Natural killer cell treated with Interleukin-12 subunit alpha and Interleukin-12 subunit beta and Interleukin-15 and Interleukin-18, amount 100 ng/mL, for 72 hours (primary cell): ENCODE measurements at regions not wholly inside any gene's neighbourhood (a gene's known extent, or its start where the extent isn't known, plus 50 kb on each side); places are given as distances from the start of the nearest gene placed in this dataset.
"Not testable (repeated sequence)": the region's sequence is repeated elsewhere in the genome, so short reads cannot be mapped to it uniquely, and the experiment has no call there.

Source experiments
- ATAC-seq, 2 donors: fragments of 150-1000 bp; cut with Tn5 transposase in 1 of 2; sonication (Bioruptor Pico), chemical (Tn5 transposase) in 1 of 2; 2 replicates each; pipeline ENCODE4 v1.10.0; 2021
- DNase-seq: peaks from one replicate; pipeline ENCODE4 v3.0.0; 2022; ENCODE audit warnings: low spot score
- H3K27ac Mint-ChIP-seq, 2 donors: 1 replicate in 1 of 2; 2 replicates in 1 of 2; pipeline ENCODE4 v1.8.0; 2022; ENCODE audit warnings: mixed read lengths in 2 of 2, mild to moderate bottlenecking in 1 of 2, moderate library complexity in 1 of 2
- H3K27me3 Mint-ChIP-seq, 2 donors: 1 replicate in 1 of 2; 2 replicates in 1 of 2; pipeline ENCODE4 v1.8.0; 2022; ENCODE audit warnings: mixed read lengths in 2 of 2
- H3K36me3 Mint-ChIP-seq: one replicate; pipeline ENCODE4 v1.8.0; 2022; ENCODE audit warnings: mixed read lengths
- H3K4me1 Mint-ChIP-seq, 2 donors: 1 replicate in 1 of 2; 2 replicates in 1 of 2; pipeline ENCODE4 v1.8.0; 2022; ENCODE audit warnings: low read depth in 2 of 2, mixed read lengths in 2 of 2, mild to moderate bottlenecking in 1 of 2
- H3K4me3 Mint-ChIP-seq: one replicate; pipeline ENCODE4 v1.8.0; 2022; ENCODE audit warnings: mixed read lengths
- H3K9me3 Mint-ChIP-seq: 2 replicates; pipeline ENCODE4 v1.8.0; 2022; ENCODE audit warnings: mixed read lengths

GRCh38 chr5:17058438-17058837 is 122.3 kb upstream of the MYO10 start:
- ATAC-seq (no peak), DNase-seq (no peak)
- H3K27ac Mint-ChIP-seq = no peak overlapping the region
- no peaks in the 10 kb centered on the region for H3K4me1 Mint-ChIP-seq
- no peaks in the 10 kb centered on the region for H3K36me3 Mint-ChIP-seq
- no peak overlapping the region for H3K4me3 Mint-ChIP-seq
- no peaks in the 10 kb centered on the region for H3K27me3 Mint-ChIP-seq
- H3K9me3 Mint-ChIP-seq = peaks cover 3% of the 10 kb centered on the region

GRCh38 chr5:17061973-17062470 is 125.9 kb upstream of the MYO10 start:
- Mint-ChIP-seq H3K27me3 (no peaks in the 10 kb centered on the region), H3K36me3 (no peaks in the 10 kb centered on the region), H3K9me3 (peaks cover 3% of the 10 kb centered on the region), H3K4me1 (no peaks in the 10 kb centered on the region), H3K4me3 (no peak overlapping the region), H3K27ac (no peak overlapping the region)
- ATAC-seq = peak in 1 of 2 donors; percentile 32
- no peak for DNase-seq

GRCh38 chr5:17062741-17063140 is 126.7 kb upstream of the MYO10 start:
- not testable (repeated sequence) for H3K4me3 Mint-ChIP-seq, H3K27me3 Mint-ChIP-seq, H3K4me1 Mint-ChIP-seq, DNase-seq, ATAC-seq, H3K27ac Mint-ChIP-seq, H3K9me3 Mint-ChIP-seq, H3K36me3 Mint-ChIP-seq

- Mint-ChIP-seq H3K9me3 (peaks cover 3% of the 10 kb centered on the region), H3K27me3 (no peaks in the 10 kb centered on the region), H3K36me3 (no peaks in the 10 kb centered on the region), H3K4me1 (no peaks in the 10 kb centered on the region), H3K4me3 (no peak overlapping the region), H3K27ac (no peak overlapping the region)
- no peak for ATAC-seq
- no peak for DNase-seq
Measured at GRCh38 chr5:17064241-17064640, 128.2 kb upstream of the MYO10 start.

GRCh38 chr5:17065458-17065857 is 129.4 kb upstream of the MYO10 start:
- H3K27me3 Mint-ChIP-seq = no peaks in the 10 kb centered on the region
- H3K4me1 Mint-ChIP-seq = no peaks in the 10 kb centered on the region
- H3K27ac Mint-ChIP-seq = no peak overlapping the region
- DNase-seq (no peak), ATAC-seq (no peak)
- no peaks in the 10 kb centered on the region for H3K36me3 Mint-ChIP-seq
- H3K4me3 Mint-ChIP-seq = no peak overlapping the region
- H3K9me3 Mint-ChIP-seq = peaks cover 3% of the 10 kb centered on the region

GRCh38 chr5:17066026-17066425 is 129.9 kb upstream of the MYO10 start:
- ATAC-seq, H3K27ac Mint-ChIP-seq, H3K9me3 Mint-ChIP-seq, DNase-seq, H3K36me3 Mint-ChIP-seq, H3K4me1 Mint-ChIP-seq, H3K27me3 Mint-ChIP-seq, H3K4me3 Mint-ChIP-seq: not testable (repeated sequence)

GRCh38 chr5:17067657-17068392 is 131.7 kb upstream of the MYO10 start:
- no peaks in the 10 kb centered on the region for H3K27me3 Mint-ChIP-seq
- H3K9me3 Mint-ChIP-seq = peaks cover 3% of the 10 kb centered on the region
- no peaks in the 10 kb centered on the region for H3K36me3 Mint-ChIP-seq
- no peak overlapping the region for H3K27ac Mint-ChIP-seq
- no peaks in the 10 kb centered on the region for H3K4me1 Mint-ChIP-seq
- DNase-seq = no peak
- no peak for ATAC-seq
- H3K4me3 Mint-ChIP-seq = no peak overlapping the region

GRCh38 chr5:17069995-17070511 is 134.0 kb upstream of the MYO10 start:
- no peaks in the 10 kb centered on the region for H3K27me3 Mint-ChIP-seq
- H3K36me3 Mint-ChIP-seq = no peaks in the 10 kb centered on the region
- ATAC-seq (no peak), DNase-seq (no peak)
- no peaks in the 10 kb centered on the region for H3K4me1 Mint-ChIP-seq
- no peak overlapping the region for H3K4me3 Mint-ChIP-seq
- H3K9me3 Mint-ChIP-seq = peaks cover 6% of the 10 kb centered on the region
- H3K27ac Mint-ChIP-seq = no peak overlapping the region

- H3K27ac Mint-ChIP-seq = no peak overlapping the region
Measured at GRCh38 chr5:17070647-17071046, 134.6 kb upstream of the MYO10 start.

GRCh38 chr5:17075236-17075635 is 139.1 kb upstream of the MYO10 start:
- H3K27ac Mint-ChIP-seq = no peak overlapping the region
- DNase-seq = no peak
- H3K27me3 Mint-ChIP-seq = no peaks in the 10 kb centered on the region
- H3K36me3 Mint-ChIP-seq = no peaks in the 10 kb centered on the region
- no peak overlapping the region for H3K4me3 Mint-ChIP-seq
- no peaks in the 10 kb centered on the region for H3K4me1 Mint-ChIP-seq
- ATAC-seq = no peak
- peaks cover 3% of the 10 kb centered on the region for H3K9me3 Mint-ChIP-seq

More at GRCh38 chr5:17070647-17071046, 134.6 kb upstream of the MYO10 start:
- ATAC-seq = no peak
- Mint-ChIP-seq H3K4me3 (no peak overlapping the region), H3K27me3 (no peaks in the 10 kb centered on the region), H3K9me3 (peaks cover 6% of the 10 kb centered on the region), H3K4me1 (no peaks in the 10 kb centered on the region), H3K36me3 (no peaks in the 10 kb centered on the region)
- no peak for DNase-seq

- no peaks in the 10 kb centered on the region for H3K36me3 Mint-ChIP-seq
- no peaks in the 10 kb centered on the region for H3K4me1 Mint-ChIP-seq
- DNase-seq (no peak), ATAC-seq (no peak)
- H3K27me3 Mint-ChIP-seq = no peaks in the 10 kb centered on the region
- H3K27ac Mint-ChIP-seq = no peak overlapping the region
- H3K9me3 Mint-ChIP-seq = peaks cover 3% of the 10 kb centered on the region
- no peak overlapping the region for H3K4me3 Mint-ChIP-seq
Measured at GRCh38 chr5:17076272-17076671, 140.2 kb upstream of the MYO10 start.

GRCh38 chr5:17077440-17078233 is 139.8 kb upstream of the BASP1 start:
- DNase-seq = no peak
- H3K27ac Mint-ChIP-seq = no peak overlapping the region
- no peaks in the 10 kb centered on the region for H3K27me3 Mint-ChIP-seq
- H3K9me3 Mint-ChIP-seq = peaks cover 3% of the 10 kb centered on the region
- ATAC-seq = no peak
- no peaks in the 10 kb centered on the region for H3K36me3 Mint-ChIP-seq
- no peaks in the 10 kb centered on the region for H3K4me1 Mint-ChIP-seq
- H3K4me3 Mint-ChIP-seq = no peak overlapping the region

GRCh38 chr5:17079562-17079961 is 137.9 kb upstream of the BASP1 start:
- no peak for ATAC-seq
- no peaks in the 10 kb centered on the region for H3K27me3 Mint-ChIP-seq
- no peaks in the 10 kb centered on the region for H3K4me1 Mint-ChIP-seq
- H3K4me3 Mint-ChIP-seq = no peak overlapping the region
- H3K27ac Mint-ChIP-seq = no peak overlapping the region
- no peaks in the 10 kb centered on the region for H3K9me3 Mint-ChIP-seq
- DNase-seq = no peak
- H3K36me3 Mint-ChIP-seq = no peaks in the 10 kb centered on the region

GRCh38 chr5:17080361-17080760 is 137.1 kb upstream of the BASP1 start:
- Mint-ChIP-seq H3K27me3 (no peaks in the 10 kb centered on the region), H3K9me3 (no peaks in the 10 kb centered on the region), H3K36me3 (no peaks in the 10 kb centered on the region), H3K27ac (no peak overlapping the region), H3K4me1 (no peaks in the 10 kb centered on the region), H3K4me3 (no peak overlapping the region)
- DNase-seq (no peak), ATAC-seq (no peak)
